SK-N-SH (cell line): ENCODE measurements at regions not wholly inside any gene's neighbourhood (a gene's known extent, or its start where the extent isn't known, plus 50 kb on each side); places are given as distances from the start of the nearest gene placed in this dataset.

Source experiments
- CTCF ChIA-PET: fragments of 300-600, 350-600 bp; formaldehyde crosslinking; extraction: SDS; loops from one replicate; lab custom pipeline; 2021; lab: Yijun Ruan, JAX
- POLR2A ChIA-PET: fragments of 350-600 bp; sonication (Branson Sonifier 250); formaldehyde crosslinking; extraction: SDS; loops from one replicate; lab custom pipeline; 2020; ENCODE audit warnings: antibody characterized with exemption, inconsistent platforms; lab: Yijun Ruan, JAX
- DNase-seq: peaks from one replicate; pipeline ENCODE4 v3.0.0; 2012
- H2AFZ ChIP-seq: fragments of 200-600 bp; sonication (generic); 2 replicates; pipeline ENCODE4 v1.8.1; 2016; ENCODE audit warnings: antibody characterized with exemption, mild to moderate bottlenecking, low read depth
- H3F3A ChIP-seq: fragments of 200-600 bp; sonication (generic); replicated peaks from 2 replicates; pipeline ENCODE3; 2016; ENCODE audit warnings: antibody characterized with exemption, mild to moderate bottlenecking; ENCODE audit not compliant: insufficient read depth
- H3K27ac ChIP-seq, 2 experiments: fragments of 200-500 bp in 1 of 2; fragments of 200-600 bp in 1 of 2; sonication (Bioruptor generic) in 1 of 2; sonication (generic), shearing (Covaris generic) in 1 of 2; 2 replicates each; pipeline versions ENCODE4 v1.5.1 to v1.6.1; 2014 to 2016; ENCODE audit warnings: low read depth in 2 of 2, inconsistent platforms in 1 of 2, low read length in 1 of 2, mild to moderate bottlenecking in 1 of 2, mixed read lengths in 1 of 2
- H3K27me3 ChIP-seq: fragments of 200-600 bp; sonication (generic), shearing (Covaris generic); 2 replicates; pipeline ENCODE4 v1.6.1; 2016; ENCODE audit warnings: mixed run types; ENCODE audit not compliant: insufficient read depth
- H3K36me3 ChIP-seq, 2 experiments: fragments of 200-500 bp in 1 of 2; fragments of 200-600 bp in 1 of 2; sonication (Bioruptor generic) in 1 of 2; sonication (generic) in 1 of 2; replicated peaks in 1 of 2; 2 replicates each; pipeline versions ENCODE3 to v1.5.1; 2014 to 2016; ENCODE audit warnings: low read length in 1 of 2, mild to moderate bottlenecking in 1 of 2; ENCODE audit not compliant: insufficient read depth in 2 of 2, control insufficient read depth in 1 of 2
- H3K4me1 ChIP-seq, 2 experiments: fragments of 200-500 bp in 1 of 2; fragments of 200-600 bp in 1 of 2; sonication (Bioruptor generic) in 1 of 2; sonication (generic), shearing (Covaris generic) in 1 of 2; 2 replicates each; pipeline versions ENCODE4 v1.5.1 to v1.6.1; 2014 to 2016; ENCODE audit warnings: low read depth in 1 of 2, low read length in 1 of 2, mixed run types in 1 of 2; ENCODE audit not compliant: insufficient read depth in 2 of 2, control insufficient read depth in 1 of 2
- H3K4me2 ChIP-seq: fragments of 200-600 bp; sonication (generic), shearing (Covaris generic); 2 replicates; pipeline ENCODE4 v1.6.1; 2017; ENCODE audit warnings: mixed run types
- H3K4me3 ChIP-seq, 2 experiments: fragments of 200-500 bp in 1 of 2; fragments of 200-600 bp in 1 of 2; sonication (Bioruptor generic) in 1 of 2; sonication (generic), shearing (Covaris generic) in 1 of 2; 2 replicates each; pipeline versions ENCODE4 v1.5.1 to v1.8.1; 2014 to 2016; ENCODE audit warnings: low read depth in 2 of 2, inconsistent platforms in 1 of 2, low read length in 1 of 2, mild to moderate bottlenecking in 1 of 2, mixed read lengths in 1 of 2, moderate library complexity in 1 of 2
- H3K79me2 ChIP-seq: fragments of 200-600 bp; sonication (generic); 2 replicates; pipeline ENCODE4 v1.8.1; 2017; ENCODE audit warnings: mild to moderate bottlenecking; ENCODE audit not compliant: insufficient read depth
- H3K9ac ChIP-seq: fragments of 200-600 bp; sonication (generic); 2 replicates; pipeline ENCODE4 v1.6.1; 2017; ENCODE audit warnings: mixed run types
- H3K9me2 ChIP-seq: fragments of 200-600 bp; sonication (generic); 2 replicates; pipeline ENCODE4 v1.6.1; 2017; ENCODE audit warnings: mixed run types
- H3K9me3 ChIP-seq: fragments of 200-600 bp; sonication (generic); 2 replicates; pipeline ENCODE4 v1.6.1; 2017; ENCODE audit warnings: mixed run types, mild to moderate bottlenecking, moderate library complexity
- H4K20me1 ChIP-seq: fragments of 200-600 bp; sonication (generic); 2 replicates; pipeline ENCODE4 v1.6.1; 2017; ENCODE audit warnings: mild to moderate bottlenecking, mixed run types; ENCODE audit not compliant: insufficient read depth
- CTCF ChIP-seq: fragments of 200-600 bp; sonication (generic); IDR thresholded peaks from 2 replicates; pipeline ENCODE4 v1.6.1; 2017; ENCODE audit warnings: antibody characterized with exemption, mild to moderate bottlenecking, moderate library complexity
- EP300 ChIP-seq, 2 experiments: IDR thresholded peaks; 2 replicates each; pipeline versions ENCODE4 v1.4.0 to v1.6.1; 2012; ENCODE audit warnings: borderline replicate concordance in 1 of 2, low read depth in 1 of 2, low read length in 1 of 2
- FOSL2 ChIP-seq: IDR thresholded peaks from 2 replicates; pipeline ENCODE4 v1.4.0; 2012; ENCODE audit warnings: low read depth, mild to moderate bottlenecking, moderate library complexity, borderline replicate concordance
- FOXJ3 ChIP-seq: sonication (generic); formaldehyde crosslinking; IDR thresholded peaks from 2 replicates; pipeline ENCODE4 v1.5.1; 2020; ENCODE audit warnings: mild to moderate bottlenecking, missing genetic modification reagents
- FOXM1 ChIP-seq: IDR thresholded peaks from 2 replicates; pipeline ENCODE4 v1.4.0; 2012; ENCODE audit warnings: low read depth, mild to moderate bottlenecking
- GABPA ChIP-seq: IDR thresholded peaks from 2 replicates; pipeline ENCODE4 v1.4.0; 2012; ENCODE audit warnings: low read depth, mild to moderate bottlenecking
- GATA2 ChIP-seq: sonication (generic); formaldehyde crosslinking; IDR thresholded peaks from 2 replicates; pipeline ENCODE4 v1.5.0; 2020; ENCODE audit warnings: mild to moderate bottlenecking, missing genetic modification reagents
- IRF3 ChIP-seq: fragments of 150-350 bp; IDR thresholded peaks from 2 replicates; pipeline ENCODE4 v1.6.1; 2016; ENCODE audit warnings: mild to moderate bottlenecking, low read depth, low read length
- MXI1 ChIP-seq: IDR thresholded peaks from 2 replicates; pipeline ENCODE4 v1.6.1; 2012; ENCODE audit warnings: mild to moderate bottlenecking, low read depth, low read length, improper control_type of control experiment
- NFIC ChIP-seq: IDR thresholded peaks from 2 replicates; pipeline ENCODE4 v1.4.0; 2012; ENCODE audit warnings: borderline replicate concordance
- NRF1 ChIP-seq: IDR thresholded peaks from 2 replicates; pipeline ENCODE4 v1.6.1; 2012; ENCODE audit warnings: low read depth, mild to moderate bottlenecking, low read length
- POLR2AphosphoS5 ChIP-seq: IDR thresholded peaks from 2 replicates; pipeline ENCODE4 v1.6.1; 2012; ENCODE audit warnings: low read depth, low read length
- REST ChIP-seq: IDR thresholded peaks from 2 replicates; pipeline ENCODE4 v1.6.1; 2012; ENCODE audit warnings: mild to moderate bottlenecking, low read depth, low read length, moderate library complexity
- RXRA ChIP-seq: IDR thresholded peaks from 2 replicates; pipeline ENCODE4 v1.4.0; 2012; ENCODE audit warnings: low read depth, mild to moderate bottlenecking, borderline replicate concordance
- USF1 ChIP-seq: IDR thresholded peaks from 2 replicates; pipeline ENCODE4 v1.4.0; 2012; ENCODE audit warnings: low read depth, borderline replicate concordance
- USF2 ChIP-seq: fragments of 150-350 bp; IDR thresholded peaks from 2 replicates; pipeline ENCODE4 v1.6.1; 2017; ENCODE audit warnings: antibody characterized with exemption, low read length, low read depth, borderline replicate concordance
- YY1 ChIP-seq: IDR thresholded peaks from 2 replicates; pipeline ENCODE4 v1.4.0; 2012; ENCODE audit warnings: low read depth, mild to moderate bottlenecking
- WGBS: methylation state at CpG from one replicate; pipeline ENCODE4 v1.1.6; 2017; ENCODE audit warnings: low lambda C conversion rate; 5-methylcytosine and 5-hydroxymethylcytosine counted together

GRCh38 chr9:121581786-121582600 is 69.4 kb upstream of the DAB2IP start (continued):
- no peak for TF ChIP-seq CTCF
- TF ChIP-seq REST = no peak
- TF ChIP-seq GATA2 (CRISPR knock-in tag) = no peak
- no peak for TF ChIP-seq MXI1

GRCh38 chr9:121582641-121583040 is 68.8 kb upstream of the DAB2IP start:
- no peak overlapping the region for H3K4me2 ChIP-seq
- H2AFZ ChIP-seq = no peak overlapping the region
- no peaks in the 10 kb centered on the region for H3K9me2 ChIP-seq
- DNase-seq = no peak
- H3K4me3 ChIP-seq = no peak overlapping the region
- CTCF ChIA-PET = interaction anchor here (0.6 to 2.2 kb wide), 4 partner anchors 18 to 348 kb away, joined by 3 to 11 read pairs (median 4); no protein-coding TSS in a partner anchor
- H3K27me3 ChIP-seq = no peaks in the 10 kb centered on the region
- no peak overlapping the region for H3K9ac ChIP-seq
- H3F3A ChIP-seq = no peaks in the 10 kb centered on the region
- peaks cover 0 to 4% of the 10 kb centered on the region in 2 experiments; a peak in 1 of 4 replicates for H3K4me1 ChIP-seq
- no peaks in the 10 kb centered on the region for H3K9me3 ChIP-seq
- H3K36me3 ChIP-seq = no peaks in the 10 kb centered on the region
- 91% methylated on average over 7 of the region's 7 CpGs for WGBS
- POLR2A ChIA-PET = no interaction called here
- H3K79me2 ChIP-seq = no peaks in the 10 kb centered on the region
- TF ChIP-seq EP300 (IDR thresholded peaks at IDR 0.05; ENCODE audit: borderline replicate concordance in 1 of 2, low read depth in 1 of 2, low read length in 1 of 2) (no peak), YY1 (no peak), FOSL2 (no peak), FOXJ3 (CRISPR knock-in tag) (no peak), NRF1 (no peak), FOXM1 (no peak), USF2 (no peak), GABPA (no peak), NFIC (no peak), POLR2AphosphoS5 (no peak), RXRA (no peak), IRF3 (no peak), MXI1 (no peak), CTCF (no peak), USF1 (no peak)
- no peaks in the 10 kb centered on the region for H4K20me1 ChIP-seq
- H3K27ac ChIP-seq = no peak overlapping the region
